SIG-M5 treated with dmso at 0.1 percent for 504 hours (cell line): ENCODE measurements at regions not wholly inside any gene's neighbourhood (a gene's known extent, or its start where the extent isn't known, plus 50 kb on each side); places are given as distances from the start of the nearest gene placed in this dataset.

Experiments used
- DNase-seq: peaks from one replicate; lab custom pipeline; 2025; ENCODE audit not compliant: unreplicated experiment; lab: John Stamatoyannopoulos, UW

- no peak for DNase-seq
Observed at GRCh38 chr14:39841088-39841487, 408.9 kb upstream of the FBXO33 start.

- no peak for DNase-seq
Observed at GRCh38 chr14:39827901-39828655, 395.8 kb upstream of the FBXO33 start.

- no peak for DNase-seq
Observed at GRCh38 chr14:39812532-39813320, 380.5 kb upstream of the FBXO33 start.

- no peak for DNase-seq
Observed at GRCh38 chr14:39807271-39807670, 375.0 kb upstream of the FBXO33 start.

- no peak for DNase-seq
Observed at GRCh38 chr14:39784461-39784860, 352.2 kb upstream of the FBXO33 start.

GRCh38 chr14:39781466-39781865 is 349.2 kb upstream of the FBXO33 start:
- no peak for DNase-seq

- DNase-seq = no peak
Observed at GRCh38 chr14:39773387-39774126, 341.3 kb upstream of the FBXO33 start.

GRCh38 chr14:39772627-39773026 is 340.4 kb upstream of the FBXO33 start:
- no peak for DNase-seq

GRCh38 chr14:39768589-39768988 is 336.4 kb upstream of the FBXO33 start:
- DNase-seq = no peak

GRCh38 chr14:39766397-39767000 is 334.3 kb upstream of the FBXO33 start:
- DNase-seq = no peak

- DNase-seq = no peak
Observed at GRCh38 chr14:39765676-39766075, 333.4 kb upstream of the FBXO33 start.

GRCh38 chr14:39763402-39763890 is 331.2 kb upstream of the FBXO33 start:
- DNase-seq = no peak

- DNase-seq = no peak
Observed at GRCh38 chr14:39762576-39763401, 330.6 kb upstream of the FBXO33 start.

GRCh38 chr14:39755269-39755878 is 323.1 kb upstream of the FBXO33 start:
- no peak for DNase-seq

GRCh38 chr14:39740454-39740853 is 308.2 kb upstream of the FBXO33 start:
- no peak for DNase-seq

- no peak for DNase-seq
Observed at GRCh38 chr14:39739796-39740195, 307.6 kb upstream of the FBXO33 start.

GRCh38 chr14:39734306-39734705 is 302.1 kb upstream of the FBXO33 start:
- DNase-seq = no peak

GRCh38 chr14:39733741-39734140 is 301.5 kb upstream of the FBXO33 start:
- DNase-seq = no peak

GRCh38 chr14:39731912-39732311 is 299.7 kb upstream of the FBXO33 start:
- DNase-seq = no peak

GRCh38 chr14:39726563-39726962 is 294.3 kb upstream of the FBXO33 start:
- no peak for DNase-seq
